Parathyroid adenoma (tissue), 2 donors: ENCODE measurements at regions not wholly inside any gene's neighbourhood (a gene's known extent, or its start where the extent isn't known, plus 50 kb on each side); places are given as distances from the start of the nearest gene placed in this dataset.

Experiments
- H2AFZ ChIP-seq: fragments of 300-600 bp; sonication (generic); one replicate; pipeline ENCODE4 v1.7.0; 2017; ENCODE audit warnings: antibody characterized with exemption, mild to moderate bottlenecking
- H3K27ac ChIP-seq: fragments of 300-600 bp; sonication (generic); one replicate; pipeline ENCODE4 v1.7.0; 2017
- H3K27me3 ChIP-seq: fragments of 300-600 bp; sonication (generic); one replicate; pipeline ENCODE4 v1.7.0; 2017; ENCODE audit warnings: low read length; ENCODE audit not compliant: control insufficient read depth, insufficient read depth
- H3K36me3 ChIP-seq: fragments of 300-600 bp; sonication (generic); one replicate; pipeline ENCODE4 v1.7.0; 2017; ENCODE audit warnings: low read length; ENCODE audit not compliant: control insufficient read depth, insufficient read depth
- H3K4me1 ChIP-seq: fragments of 300-600 bp; sonication (generic); one replicate; pipeline ENCODE4 v1.7.0; 2017; ENCODE audit warnings: control low read depth
- H3K4me2 ChIP-seq: fragments of 300-600 bp; sonication (generic); one replicate; pipeline ENCODE4 v1.7.0; 2017; ENCODE audit warnings: low read length
- H3K4me3 ChIP-seq: fragments of 300-600 bp; sonication (generic); one replicate; pipeline ENCODE4 v1.7.0; 2017; ENCODE audit warnings: low read depth, low read length
- H3K79me2 ChIP-seq: fragments of 300-600 bp; sonication (generic); one replicate; pipeline ENCODE4 v1.7.0; 2017; ENCODE audit warnings: control low read depth
- H3K9ac ChIP-seq: fragments of 300-600 bp; sonication (generic); one replicate; pipeline ENCODE4 v1.7.0; 2017; ENCODE audit warnings: mild to moderate bottlenecking
- H3K9me3 ChIP-seq: fragments of 300-600 bp; sonication (generic); one replicate; pipeline ENCODE4 v1.7.0; 2017; ENCODE audit warnings: low read length; ENCODE audit not compliant: control insufficient read depth
- CTCF ChIP-seq: fragments of 300-600 bp; sonication (generic); IDR thresholded peaks from one replicate; pipeline ENCODE4 v1.7.0; 2017; ENCODE audit warnings: antibody characterized with exemption, mild to moderate bottlenecking
- donor health status: primary hyperparathyroidism.

- H3K9me3 ChIP-seq = no peaks in the 10 kb centered on the region
- H2AFZ ChIP-seq = no peak overlapping the region
- H3K79me2 ChIP-seq = no peaks in the 10 kb centered on the region
- H3K36me3 ChIP-seq = no peaks in the 10 kb centered on the region
- H3K4me1 ChIP-seq = no peaks in the 10 kb centered on the region
- no peak overlapping the region for H3K4me3 ChIP-seq
- no peak for TF ChIP-seq CTCF
- no peak overlapping the region for H3K9ac ChIP-seq
- no peaks in the 10 kb centered on the region for H3K27me3 ChIP-seq
- no peak overlapping the region for H3K4me2 ChIP-seq
- no peak overlapping the region for H3K27ac ChIP-seq
Measured at GRCh38 chr1:91613595-91613994, 112.9 kb downstream of the CDC7 start.

- H3K4me3 ChIP-seq = no peak overlapping the region
- no peak overlapping the region for H3K4me2 ChIP-seq
- H3K27ac ChIP-seq = no peak overlapping the region
- no peak for TF ChIP-seq CTCF
- H3K27me3 ChIP-seq = no peaks in the 10 kb centered on the region
- no peaks in the 10 kb centered on the region for H3K4me1 ChIP-seq
- H3K9ac ChIP-seq = no peak overlapping the region
- H3K36me3 ChIP-seq = no peaks in the 10 kb centered on the region
- H3K9me3 ChIP-seq = no peaks in the 10 kb centered on the region
- no peaks in the 10 kb centered on the region for H3K79me2 ChIP-seq
- H2AFZ ChIP-seq = no peak overlapping the region
Measured at GRCh38 chr1:91616712-91617111, 116.1 kb downstream of the CDC7 start.

- Histone ChIP-seq H3K9me3 (no peaks in the 10 kb centered on the region), H2AFZ (no peak overlapping the region), H3K9ac (no peak overlapping the region), H3K4me1 (no peaks in the 10 kb centered on the region), H3K36me3 (no peaks in the 10 kb centered on the region), H3K79me2 (no peaks in the 10 kb centered on the region), H3K27me3 (no peaks in the 10 kb centered on the region), H3K4me3 (no peak overlapping the region), H3K4me2 (no peak overlapping the region), H3K27ac (no peak overlapping the region)
- TF ChIP-seq CTCF = no peak
Measured at GRCh38 chr1:91617285-91617765, 116.7 kb downstream of the CDC7 start.

GRCh38 chr1:91619881-91620280 lies 119.2 kb downstream of the CDC7 start:
- no peak for TF ChIP-seq CTCF
- Histone ChIP-seq H3K79me2 (no peaks in the 10 kb centered on the region), H3K4me1 (no peaks in the 10 kb centered on the region), H3K9ac (no peak overlapping the region), H3K36me3 (no peaks in the 10 kb centered on the region), H3K4me2 (no peak overlapping the region), H3K9me3 (no peaks in the 10 kb centered on the region), H3K27ac (no peak overlapping the region), H2AFZ (no peak overlapping the region), H3K27me3 (no peaks in the 10 kb centered on the region), H3K4me3 (no peak overlapping the region)

GRCh38 chr1:91621360-91621759 lies 120.7 kb downstream of the CDC7 start:
- TF ChIP-seq CTCF = no peak
- no peak overlapping the region for H3K4me3 ChIP-seq
- no peak overlapping the region for H3K9ac ChIP-seq
- H3K4me1 ChIP-seq = no peaks in the 10 kb centered on the region
- H3K27ac ChIP-seq = no peak overlapping the region
- no peaks in the 10 kb centered on the region for H3K27me3 ChIP-seq
- H3K79me2 ChIP-seq = no peaks in the 10 kb centered on the region
- H2AFZ ChIP-seq = no peak overlapping the region
- no peaks in the 10 kb centered on the region for H3K9me3 ChIP-seq
- H3K4me2 ChIP-seq = no peak overlapping the region
- H3K36me3 ChIP-seq = no peaks in the 10 kb centered on the region
